M059J (cell line): ENCODE measurements at regions not wholly inside any gene's neighbourhood (a gene's known extent, or its start where the extent isn't known, plus 50 kb on each side); places are given as distances from the start of the nearest gene placed in this dataset.

Source experiments
- DNase-seq: peaks from one replicate; pipeline ENCODE4 v3.0.0-alpha.2; 2012; ENCODE audit warnings: low read depth

GRCh38 chr13:63209330-63210017 is 1793.8 kb upstream of the PCDH20 start:
- DNase-seq = peak; percentile 18

GRCh38 chr13:63208826-63209225 is 1793.2 kb upstream of the PCDH20 start:
- peak; percentile 16 for DNase-seq

GRCh38 chr13:63206461-63206860 is 1790.8 kb upstream of the PCDH20 start:
- DNase-seq = no peak

GRCh38 chr13:63201493-63201892 is 1785.8 kb upstream of the PCDH20 start:
- DNase-seq = no peak

- no peak for DNase-seq
Measured at GRCh38 chr13:63199508-63199907, 1783.9 kb upstream of the PCDH20 start.

GRCh38 chr13:63198071-63198470 is 1782.4 kb upstream of the PCDH20 start:
- peak; percentile 10 for DNase-seq

- no peak for DNase-seq
Measured at GRCh38 chr13:63195726-63196125, 1780.1 kb upstream of the PCDH20 start.

GRCh38 chr13:63190742-63191141 is 1775.1 kb upstream of the PCDH20 start:
- peak; percentile 74 for DNase-seq

GRCh38 chr13:63190219-63190618 is 1774.6 kb upstream of the PCDH20 start:
- DNase-seq = peak; percentile 23

- DNase-seq = peak; percentile 3
Measured at GRCh38 chr13:63189712-63190111, 1774.1 kb upstream of the PCDH20 start.

- DNase-seq = peak; percentile 74
Measured at GRCh38 chr13:63184693-63185092, 1769.0 kb upstream of the PCDH20 start.

GRCh38 chr13:63175536-63175935 is 1759.9 kb upstream of the PCDH20 start:
- DNase-seq = no peak

- no peak for DNase-seq
Measured at GRCh38 chr13:63167699-63168337, 1752.2 kb upstream of the PCDH20 start.

- no peak for DNase-seq
Measured at GRCh38 chr13:63166345-63166744, 1750.7 kb upstream of the PCDH20 start.

- DNase-seq = no peak
Measured at GRCh38 chr13:63163903-63164302, 1748.3 kb upstream of the PCDH20 start.

- peak; percentile 1 for DNase-seq
Measured at GRCh38 chr13:63161219-63161618, 1745.6 kb upstream of the PCDH20 start.

GRCh38 chr13:63156816-63157215 is 1741.2 kb upstream of the PCDH20 start:
- no peak for DNase-seq

GRCh38 chr13:63149375-63149774 is 1733.7 kb upstream of the PCDH20 start:
- no peak for DNase-seq

- DNase-seq = no peak
Measured at GRCh38 chr13:63139277-63139676, 1723.6 kb upstream of the PCDH20 start.

- no peak for DNase-seq
Measured at GRCh38 chr13:63129995-63130394, 1714.3 kb upstream of the PCDH20 start.

GRCh38 chr13:63128716-63129115 is 1713.1 kb upstream of the PCDH20 start:
- DNase-seq = no peak

- DNase-seq = peak; percentile 1
Measured at GRCh38 chr13:63124863-63125262, 1709.2 kb upstream of the PCDH20 start.

- DNase-seq = no peak
Measured at GRCh38 chr13:63120883-63121282, 1705.2 kb upstream of the PCDH20 start.

- DNase-seq = no peak
Measured at GRCh38 chr13:63117710-63118109, 1702.1 kb upstream of the PCDH20 start.
